ENCODE measurements at regions not wholly inside any gene's neighbourhood (a gene's known extent, or its start where the extent isn't known, plus 50 kb on each side); places are given as distances from the start of the nearest gene placed in this dataset.

DNA sequence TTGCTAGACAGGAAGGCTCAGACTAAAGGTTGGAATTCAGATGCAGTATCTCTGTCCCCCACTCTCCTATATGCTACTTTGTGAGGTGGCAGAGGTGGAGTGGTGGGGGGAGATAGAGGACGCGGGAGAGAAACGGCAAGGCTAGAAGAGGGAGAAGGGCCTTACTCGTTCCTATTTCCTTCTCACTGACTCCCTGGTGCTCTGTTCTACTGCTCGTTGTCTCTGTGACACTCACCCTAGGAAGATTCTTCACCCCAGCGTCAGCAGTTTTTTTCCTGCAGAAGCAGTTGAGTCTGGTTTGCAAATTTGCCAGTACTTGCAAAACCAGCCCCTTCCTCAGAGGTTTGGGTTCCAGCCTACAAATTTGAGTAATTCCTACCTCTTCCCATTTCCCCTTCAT, 801.1 kb upstream of the SLC35B3 start:
- TF ChIP-seq POLR2A (IDR thresholded peaks at IDR 0.05; ENCODE audit: low read length) (no peak), GATA1 (IDR thresholded peaks at IDR 0.05; ENCODE audit: low read depth, low read length) (no peak)
